HG03442 (cell line): ENCODE measurements at regions not wholly inside any gene's neighbourhood (a gene's known extent, or its start where the extent isn't known, plus 50 kb on each side); places are given as distances from the start of the nearest gene placed in this dataset.
"Not testable (repeated sequence)": the region's sequence is repeated elsewhere in the genome, so short reads cannot be mapped to it uniquely, and the experiment has no call there.

Experiments
- ATAC-seq: cut with Tn5 transposase; IDR thresholded peaks from one replicate; pipeline ENCODE4 v1.9.1; 2021; ENCODE audit warnings: mild to moderate bottlenecking, moderate library complexity; ENCODE audit not compliant: unreplicated experiment

DNA sequence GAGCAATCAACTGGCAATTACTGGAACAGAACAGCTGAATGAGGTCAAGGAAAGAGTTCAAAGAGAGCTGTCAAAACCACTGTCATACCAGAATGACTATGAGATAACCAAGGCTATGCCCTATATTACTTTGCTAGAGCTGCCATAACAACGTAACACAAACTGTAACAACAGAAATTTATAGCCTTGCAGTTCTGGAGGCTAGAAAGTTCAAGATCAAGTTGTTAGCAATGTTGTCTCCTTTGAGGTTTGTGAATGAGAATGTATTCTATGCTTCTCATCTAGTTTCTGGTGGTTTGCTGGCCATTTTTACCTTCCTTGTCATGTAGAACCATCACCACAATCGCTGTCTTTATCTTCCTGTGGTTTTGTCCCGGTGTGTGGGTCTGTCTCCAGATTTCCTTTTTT lies 1323.0 kb upstream of the GJE1 start:
- ATAC-seq = peak; percentile 82

DNA sequence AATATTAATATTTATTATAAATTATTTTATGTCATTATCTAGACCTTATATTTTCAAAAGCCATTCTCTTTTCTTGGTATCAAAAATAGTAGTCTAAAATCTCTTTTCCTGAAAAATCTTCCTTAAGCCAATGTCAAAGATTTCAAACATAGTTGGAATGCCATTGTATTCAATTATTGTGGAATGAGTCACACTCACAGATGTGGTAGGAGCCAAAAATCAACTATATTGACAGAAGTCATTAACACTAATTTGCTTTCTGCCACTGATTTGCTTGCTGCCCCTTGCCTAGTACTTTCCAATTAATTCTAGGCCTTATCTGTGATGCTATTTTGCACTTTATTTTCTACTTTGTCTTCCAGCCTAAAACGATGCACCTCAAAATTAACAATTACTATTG lies 1326.3 kb upstream of the GJE1 start:
- no peak for ATAC-seq

- ATAC-seq = no peak
Measured at GRCh38 chr6:140794544-140794943, 1338.2 kb upstream of the GJE1 start.

GRCh38 chr6:140790109-140790508 lies 1342.6 kb upstream of the GJE1 start:
- ATAC-seq = no peak

DNA sequence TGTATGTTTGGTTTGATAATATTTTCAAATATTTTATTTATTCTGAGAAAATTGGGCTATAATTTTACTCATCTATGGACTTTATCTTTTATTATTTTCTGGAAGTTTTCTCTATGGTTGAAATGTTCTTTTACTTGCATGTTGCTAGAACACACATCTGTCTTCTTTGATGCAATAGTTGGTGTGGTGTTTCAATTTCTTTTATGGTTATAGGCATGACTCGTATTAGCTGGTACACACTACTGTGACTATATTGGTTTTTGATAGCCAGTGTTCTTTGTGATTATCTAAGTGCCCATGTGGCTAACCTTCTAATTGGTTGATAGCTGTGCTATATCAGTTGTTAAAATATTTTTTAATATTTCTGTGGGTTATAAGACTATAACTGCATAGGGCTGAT lies 1343.3 kb upstream of the GJE1 start:
- no peak for ATAC-seq

GRCh38 chr6:140785926-140786325 lies 1346.8 kb upstream of the GJE1 start:
- ATAC-seq = no peak

DNA sequence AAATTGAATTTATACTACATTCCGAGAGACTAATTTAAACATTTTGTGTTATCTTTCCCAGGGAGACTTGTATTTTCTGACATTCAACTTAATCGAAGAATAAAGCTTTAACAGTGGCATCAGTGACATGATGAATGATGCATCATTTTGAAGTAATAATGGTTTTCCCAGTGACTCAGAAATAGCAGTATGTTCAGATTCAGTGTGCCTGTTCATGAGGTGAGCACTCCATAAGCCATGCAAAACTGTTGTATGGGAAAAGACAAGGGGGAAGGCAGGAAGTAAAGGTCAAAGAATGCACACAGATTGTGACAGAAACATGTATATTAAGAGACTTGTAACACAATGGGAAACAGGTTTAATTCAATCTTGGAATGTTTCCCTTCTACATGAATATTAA lies 1348.2 kb upstream of the GJE1 start:
- ATAC-seq = no peak

GRCh38 chr6:140783504-140783903 lies 1349.2 kb upstream of the GJE1 start:
- not testable (repeated sequence) for ATAC-seq

DNA sequence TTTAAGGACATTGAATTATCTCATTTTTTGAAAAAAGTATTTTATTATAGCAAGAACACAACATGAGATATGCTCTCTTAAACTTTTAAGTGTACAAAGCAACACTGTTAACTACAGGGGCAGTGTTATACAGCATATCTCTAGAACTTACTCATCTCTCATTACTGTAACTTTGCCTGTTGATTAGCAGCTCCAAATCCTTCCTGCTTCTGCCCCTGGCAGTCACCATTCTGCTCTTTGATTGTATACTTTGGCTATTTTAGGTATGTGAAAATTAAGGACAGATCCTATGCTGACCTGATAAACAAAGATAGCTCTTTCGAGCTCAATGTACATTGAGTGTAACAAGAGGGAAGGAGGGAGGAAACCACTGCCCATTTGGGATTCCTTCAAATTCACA lies 1349.8 kb upstream of the GJE1 start:
- no peak for ATAC-seq

GRCh38 chr6:140779991-140780596 lies 1352.6 kb upstream of the GJE1 start:
- ATAC-seq = no peak

DNA sequence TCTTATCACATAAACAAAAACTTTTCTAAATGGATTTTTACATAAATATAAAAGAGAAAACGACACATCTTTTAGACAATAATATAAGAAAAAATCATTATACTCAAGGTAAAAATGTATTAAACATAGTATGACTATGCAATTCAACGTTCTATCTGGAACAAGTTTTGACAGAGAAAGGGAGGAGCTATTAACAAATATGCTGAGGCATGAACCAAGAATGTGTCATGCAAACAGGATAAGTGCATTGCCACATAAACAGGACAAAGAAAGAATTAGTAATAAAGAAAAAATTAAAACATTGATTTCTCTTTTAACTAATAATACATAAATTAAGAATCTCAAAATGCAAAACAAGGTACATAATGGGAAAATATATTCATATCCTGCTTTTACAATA lies 1353.4 kb upstream of the GJE1 start:
- ATAC-seq = no peak

DNA sequence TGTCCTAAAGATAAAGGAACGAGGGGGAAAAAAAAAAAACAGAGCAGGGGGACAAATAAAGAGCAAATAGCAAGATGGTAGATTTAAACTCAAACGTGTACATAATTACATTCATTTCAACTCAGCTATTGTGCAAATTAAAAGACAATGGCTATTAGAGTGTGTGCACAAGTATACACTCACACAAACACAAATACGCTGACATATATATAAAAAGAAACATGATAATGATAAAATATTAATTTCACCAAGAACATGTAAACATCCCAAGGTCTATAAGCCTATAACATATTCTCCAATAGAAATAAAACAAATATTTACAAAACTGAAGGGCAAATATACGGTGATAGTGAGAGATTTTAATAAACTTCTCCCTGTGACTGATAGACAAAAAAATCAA lies 1354.9 kb upstream of the GJE1 start:
- no peak for ATAC-seq

DNA sequence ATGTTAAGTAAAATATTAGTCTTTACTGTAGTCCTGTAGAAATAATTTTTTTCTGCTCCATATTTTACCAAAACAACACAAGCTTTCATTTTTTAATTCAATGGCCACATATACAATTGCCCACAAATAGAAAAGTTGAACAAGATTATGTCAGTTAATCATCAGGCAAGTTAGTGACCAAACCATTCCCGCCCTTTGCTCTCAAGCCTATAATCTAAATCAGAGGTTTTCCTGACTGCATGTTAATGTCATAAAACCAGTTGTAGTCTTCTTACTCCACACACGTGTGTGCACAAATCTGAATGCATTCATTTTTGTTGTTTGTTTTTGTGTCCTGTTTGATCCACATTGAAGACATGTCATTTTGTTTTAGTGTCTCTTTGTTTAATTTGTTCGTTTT lies 1357.7 kb upstream of the GJE1 start:
- ATAC-seq = no peak

- ATAC-seq = peak; percentile 100
Measured at GRCh38 chr6:140774080-140774505, 1358.6 kb upstream of the GJE1 start.

- no peak for ATAC-seq
Measured at GRCh38 chr6:140773276-140773675, 1359.4 kb upstream of the GJE1 start.

DNA sequence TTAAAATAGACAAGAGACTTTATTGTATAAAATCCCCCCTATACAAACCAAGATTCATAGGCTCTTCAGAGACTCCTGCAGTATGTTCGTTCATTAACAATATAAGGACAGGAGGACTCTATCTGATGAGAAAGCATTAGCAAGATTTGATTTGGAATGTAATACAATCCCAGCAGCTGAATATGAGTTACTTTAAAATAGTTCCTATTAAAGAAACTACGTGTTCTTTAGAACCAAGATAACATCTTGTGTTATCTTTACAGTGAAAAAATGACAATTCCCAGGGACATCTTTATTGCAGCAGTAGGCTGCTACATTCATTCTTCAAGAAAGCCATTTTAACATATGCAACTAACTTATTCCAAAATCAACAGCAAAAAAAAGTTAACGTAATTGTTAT lies 1360.1 kb upstream of the GJE1 start:
- no peak for ATAC-seq

DNA sequence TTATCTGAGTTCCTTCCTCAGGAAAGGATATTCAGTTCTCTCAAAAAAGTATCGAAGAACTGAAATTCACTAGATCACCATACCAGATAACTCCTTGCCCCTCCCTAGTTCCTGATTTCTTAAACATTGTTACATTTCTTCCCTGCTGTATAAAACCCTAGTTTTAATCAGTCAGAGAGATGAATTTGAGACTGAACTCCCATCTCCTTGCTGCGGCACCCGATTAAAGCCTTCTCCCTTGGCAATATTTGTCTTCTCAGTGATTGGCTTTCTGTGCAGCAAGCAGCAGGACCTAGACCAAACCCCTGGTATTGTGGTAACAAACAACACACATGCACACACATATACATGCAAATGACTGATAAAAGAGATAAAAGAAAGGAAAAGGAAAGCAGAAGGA lies 1364.6 kb upstream of the GJE1 start:
- ATAC-seq = no peak

DNA sequence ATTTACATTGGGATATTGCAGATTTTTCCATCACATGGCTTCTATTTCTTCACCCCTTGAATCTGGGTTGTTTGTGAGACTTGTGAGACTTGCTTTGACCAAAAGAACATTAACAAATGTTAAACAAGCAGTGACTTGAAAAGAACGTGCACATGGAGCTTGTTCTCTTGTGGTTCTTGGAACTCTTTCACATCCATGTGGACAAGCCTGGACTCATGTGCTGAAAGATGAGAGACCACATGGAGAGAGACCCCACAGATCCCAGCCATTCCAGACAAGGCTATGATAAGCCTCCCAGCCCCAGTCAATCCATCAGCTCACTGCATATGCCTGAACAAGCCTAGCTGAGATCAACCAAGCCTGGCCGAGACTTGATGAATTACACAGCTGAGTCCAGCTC lies 1365.7 kb upstream of the GJE1 start:
- no peak for ATAC-seq

DNA sequence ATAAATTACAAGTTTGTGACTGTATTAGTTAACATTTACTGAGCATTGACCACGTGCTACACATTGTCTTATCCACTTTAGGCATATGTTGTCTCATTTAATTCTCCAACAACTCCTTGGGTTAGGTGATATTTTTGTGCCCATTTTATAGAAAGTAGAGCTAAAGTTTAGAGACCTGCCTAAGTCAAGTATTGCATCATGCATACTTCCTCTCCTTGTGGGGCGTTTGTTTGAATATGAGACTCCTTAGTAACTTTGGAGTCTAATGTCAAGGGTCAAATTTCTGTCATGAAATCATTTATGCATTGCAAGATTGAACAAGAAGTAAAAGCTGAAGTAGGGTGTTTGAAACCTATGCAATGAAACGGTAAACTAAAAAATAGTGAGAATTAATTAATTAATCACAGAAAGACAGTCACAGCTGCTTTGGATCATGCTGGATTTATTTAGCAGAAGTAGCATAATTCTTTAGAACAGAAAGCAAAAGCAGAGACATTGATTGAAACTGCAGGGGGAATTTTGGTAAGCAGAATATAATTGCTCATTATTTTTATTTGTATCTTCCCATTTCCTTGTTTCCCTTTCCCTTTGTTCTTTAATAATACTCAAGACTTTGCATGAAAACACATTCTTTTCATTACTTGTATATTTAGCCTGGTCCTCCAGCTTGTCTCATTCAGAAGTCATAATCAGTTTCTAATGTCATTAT lies 1374.4 kb upstream of the GJE1 start:
- ATAC-seq = no peak

- no peak for ATAC-seq
Measured at GRCh38 chr6:140752234-140752633, 1377.8 kb upstream of the CITED2 start.

- ATAC-seq = no peak
Measured at GRCh38 chr6:140747114-140747513, 1372.7 kb upstream of the CITED2 start.

DNA sequence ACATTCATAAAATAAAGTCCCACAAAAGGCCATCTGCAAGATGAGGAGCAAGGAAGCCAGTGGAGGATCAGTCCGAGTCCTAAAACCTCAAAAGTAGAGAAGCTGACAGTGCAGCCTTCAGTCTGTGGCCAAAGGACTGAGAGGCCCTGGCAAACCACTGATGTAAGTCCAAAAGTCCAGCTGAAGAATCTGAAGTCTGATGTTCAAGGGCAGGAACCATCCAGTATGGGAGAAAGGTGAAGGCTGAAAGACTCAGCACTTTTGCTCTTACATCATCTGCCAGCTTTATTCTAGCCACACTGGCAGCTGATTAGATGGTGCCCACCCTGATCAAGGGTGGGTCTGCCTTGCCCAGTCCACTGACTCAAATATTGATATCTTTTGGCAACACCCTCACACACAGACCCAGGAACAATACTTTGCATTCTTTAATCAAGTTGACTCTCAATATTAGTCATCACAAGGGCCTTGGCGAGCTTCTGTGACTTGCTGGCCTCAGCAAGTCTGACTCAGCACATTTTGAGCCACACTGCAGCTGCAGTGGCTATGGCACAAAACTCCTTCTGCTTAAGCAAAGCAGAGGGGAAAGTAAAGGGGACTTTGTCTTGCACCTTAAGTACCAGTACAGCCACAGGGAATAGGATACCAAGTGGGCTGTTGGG lies 1370.3 kb upstream of the CITED2 start:
- peak; percentile 82 for ATAC-seq
